Spleen (tissue), 7 donors: ENCODE measurements at regions not wholly inside any gene's neighbourhood (a gene's known extent, or its start where the extent isn't known, plus 50 kb on each side); places are given as distances from the start of the nearest gene placed in this dataset.
"Not testable (repeated sequence)": the region's sequence is repeated elsewhere in the genome, so short reads cannot be mapped to it uniquely, and the experiment has no call there.

ENCODE experiments used
- CTCF ChIP-seq, 11 experiments: fragments of 200-600 bp in 7 of 11; fragments of 450-650 bp in 4 of 11; sonication (generic) in 4 of 11; IDR thresholded peaks in 8 of 11; conservative IDR thresholded peaks in 3 of 11; 1 replicate in 7 of 11; 2 replicates in 4 of 11; pipeline versions ENCODE4 v1.4.0 to v1.8.0; 2016 to 2021; ENCODE audit warnings: antibody characterized with exemption in 11 of 11, inconsistent platforms in 4 of 11, mild to moderate bottlenecking in 1 of 11
- POLR2A ChIP-seq, 3 donors: fragments of 450-650 bp; IDR thresholded peaks; one replicate each; pipeline ENCODE4 v1.5.1; 2017; ENCODE audit warnings: antibody characterized with exemption in 3 of 3, mild to moderate bottlenecking in 1 of 3
- donor health status: DM: no; HTN: no; CAD: no; lungs with moderate emphysema.
- donor health status: DM: no; HTN: no; CAD: no.
- donor health status: DM: no; HTN: no; CAD: no.

DNA sequence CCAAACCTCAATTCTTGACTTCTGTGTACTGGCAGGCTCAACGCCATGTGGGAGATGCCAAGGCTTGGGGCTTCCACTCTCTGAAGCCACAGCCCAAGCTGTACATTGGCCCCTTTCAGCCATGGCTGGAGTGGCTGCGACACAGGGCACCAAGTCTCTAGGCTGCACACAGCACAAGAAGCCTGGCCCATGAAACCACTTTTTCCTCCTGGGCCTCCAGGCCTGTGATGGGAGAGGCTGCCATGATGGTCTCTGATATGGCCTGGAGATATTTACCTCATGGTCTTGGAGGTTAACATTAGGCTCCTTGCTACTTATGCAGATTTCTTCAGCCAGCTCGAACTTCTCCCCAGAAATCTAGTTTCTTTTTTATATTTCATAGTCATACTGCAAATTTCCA is 724.1 kb downstream of the RNF144A start:
- not testable (repeated sequence) for TF ChIP-seq CTCF (IDR thresholded peaks at IDR 0.05 in 8 of 11, conservative IDR thresholded peaks at IDR 0.05 in 3 of 11); POLR2A (IDR thresholded peaks at IDR 0.05)
